Fibroblast of lung (primary cell): ENCODE measurements at regions not wholly inside any gene's neighbourhood (a gene's known extent, or its start where the extent isn't known, plus 50 kb on each side); places are given as distances from the start of the nearest gene placed in this dataset.

Source experiments
- CTCF ChIP-seq, 2 donors: IDR thresholded peaks in 1 of 2; conservative IDR thresholded peaks in 1 of 2; 1 replicate in 1 of 2; 2 replicates in 1 of 2; pipeline ENCODE4 v1.5.1; 2011 to 2012; ENCODE audit warnings: low read length in 2 of 2, control low read depth in 1 of 2, inconsistent platforms in 1 of 2, low read depth in 1 of 2, mild to moderate bottlenecking in 1 of 2
- EZH2 ChIP-seq: IDR thresholded peaks from 2 replicates; pipeline ENCODE4 v1.5.1; 2012; ENCODE audit warnings: low read length, control low read depth, mild to moderate bottlenecking; ENCODE audit errors: missing control alignments

GRCh38 chr18:34350778-34351177 lies 126.1 kb upstream of the NOL4 start:
- TF ChIP-seq CTCF (conservative IDR thresholded peaks at IDR 0.05 in 1 of 2, IDR thresholded peaks at IDR 0.05 in 1 of 2; ENCODE audit: low read depth in 1 of 2, low read length in 2 of 2) = no peak
- TF ChIP-seq EZH2 = no peak
